ENCODE measurements at regions not wholly inside any gene's neighbourhood (a gene's known extent, or its start where the extent isn't known, plus 50 kb on each side); places are given as distances from the start of the nearest gene placed in this dataset.
A peak's percentile ranks its signal among the peaks of the same experiment; 100 is the strongest.

- no peak for TF ChIP-seq NFIC (IDR thresholded peaks at IDR 0.05)
- TF ChIP-seq TEAD4 (IDR thresholded peaks at IDR 0.05): no peak
- no peak for TF ChIP-seq TAF1 (IDR thresholded peaks at IDR 0.05; ENCODE audit: low read depth)
- no peak for TF ChIP-seq ZBTB7A (IDR thresholded peaks at IDR 0.05; ENCODE audit: low read depth)
- no peak for TF ChIP-seq CEBPB (IDR thresholded peaks at IDR 0.05)
These were observed 282.8 kb downstream of the PHF14 start for GRCh38 chr7:11256501-11256900.

- TF ChIP-seq FOXM1 (IDR thresholded peaks at IDR 0.05; ENCODE audit: borderline replicate concordance, low read depth) (no peak), EP300 (IDR thresholded peaks at IDR 0.05; ENCODE audit: borderline replicate concordance) (no peak), YY1 (IDR thresholded peaks at IDR 0.05; ENCODE audit: low read depth) (no peak), TAF1 (IDR thresholded peaks at IDR 0.05; ENCODE audit: low read depth) (no peak), TCF12 (IDR thresholded peaks at IDR 0.05; ENCODE audit: low read depth) (peak; percentile 30; the same call in 1 of the 2 replicates), NFIC (IDR thresholded peaks at IDR 0.05) (peak; percentile 96), CREB1 (IDR thresholded peaks at IDR 0.05; ENCODE audit: low read depth) (no peak)
These were observed 287.8 kb downstream of the PHF14 start for GRCh38 chr7:11261470-11261869.

DNA sequence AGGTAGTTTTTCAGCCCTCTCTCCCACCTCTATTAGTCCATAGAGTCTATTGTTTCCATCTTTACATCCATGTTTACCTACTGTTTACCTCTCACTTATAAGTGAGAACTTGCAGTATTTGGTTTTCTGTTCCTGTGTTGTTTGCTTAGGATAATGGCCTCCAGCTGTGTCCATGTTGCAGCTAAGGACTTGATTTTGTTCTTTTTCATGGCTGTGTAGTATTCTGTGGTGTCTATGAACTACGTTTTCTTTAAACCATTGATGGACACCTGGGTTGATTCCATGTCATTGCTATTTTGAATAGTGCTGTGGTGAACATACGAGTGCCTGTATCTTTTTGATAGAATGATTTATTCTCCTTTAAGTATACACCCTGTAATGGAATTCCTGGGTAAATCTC, 292.4 kb downstream of the PHF14 start:
- TF ChIP-seq EGR1 (IDR thresholded peaks at IDR 0.05): no peak
- TF ChIP-seq TAF1 (IDR thresholded peaks at IDR 0.05; ENCODE audit: low read depth): no peak
- TF ChIP-seq RAD21 (IDR thresholded peaks at IDR 0.05; ENCODE audit: low read depth): no peak
- no peak for TF ChIP-seq NFIC (IDR thresholded peaks at IDR 0.05)
- no peak for TF ChIP-seq MAX (IDR thresholded peaks at IDR 0.05)
- TF ChIP-seq ZBTB7A (IDR thresholded peaks at IDR 0.05; ENCODE audit: low read depth): no peak
- TF ChIP-seq, protein P1, sequence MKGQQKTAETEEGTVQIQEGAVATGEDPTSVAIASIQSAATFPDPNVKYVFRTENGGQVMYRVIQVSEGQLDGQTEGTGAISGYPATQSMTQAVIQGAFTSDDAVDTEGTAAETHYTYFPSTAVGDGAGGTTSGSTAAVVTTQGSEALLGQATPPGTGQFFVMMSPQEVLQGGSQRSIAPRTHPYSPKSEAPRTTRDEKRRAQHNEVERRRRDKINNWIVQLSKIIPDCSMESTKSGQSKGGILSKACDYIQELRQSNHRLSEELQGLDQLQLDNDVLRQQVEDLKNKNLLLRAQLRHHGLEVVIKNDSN (IDR thresholded peaks at IDR 0.05): no peak

- no peak for TF ChIP-seq TEAD4 (IDR thresholded peaks at IDR 0.05)
- TF ChIP-seq NFIC (IDR thresholded peaks at IDR 0.05): no peak
- no peak for TF ChIP-seq CREB1 (IDR thresholded peaks at IDR 0.05; ENCODE audit: low read depth)
- TF ChIP-seq TAF1 (IDR thresholded peaks at IDR 0.05; ENCODE audit: low read depth): no peak
- no peak for TF ChIP-seq CEBPB (IDR thresholded peaks at IDR 0.05)
- no peak for TF ChIP-seq EGR1 (IDR thresholded peaks at IDR 0.05)
- TF ChIP-seq ZBTB7A (IDR thresholded peaks at IDR 0.05; ENCODE audit: low read depth): no peak
- no peak for TF ChIP-seq FOXM1 (IDR thresholded peaks at IDR 0.05; ENCODE audit: borderline replicate concordance, low read depth)
- no peak for TF ChIP-seq RAD21 (IDR thresholded peaks at IDR 0.05; ENCODE audit: low read depth)
- no peak for TF ChIP-seq YY1 (IDR thresholded peaks at IDR 0.05; ENCODE audit: low read depth)
- TF ChIP-seq TCF12 (IDR thresholded peaks at IDR 0.05; ENCODE audit: low read depth): no peak
- TF ChIP-seq EP300 (IDR thresholded peaks at IDR 0.05; ENCODE audit: borderline replicate concordance): no peak
- TF ChIP-seq, protein P1 (IDR thresholded peaks at IDR 0.05): no peak
These were observed 298.7 kb downstream of the PHF14 start for GRCh38 chr7:11272352-11272751.

GRCh38 chr7:11274074-11274473, 300.4 kb downstream of the PHF14 start:
- TF ChIP-seq TCF12 (IDR thresholded peaks at IDR 0.05; ENCODE audit: low read depth) (no peak), EGR1 (IDR thresholded peaks at IDR 0.05) (no peak), NFIC (IDR thresholded peaks at IDR 0.05) (no peak), YY1 (IDR thresholded peaks at IDR 0.05; ENCODE audit: low read depth) (no peak), ZBTB7A (IDR thresholded peaks at IDR 0.05; ENCODE audit: low read depth) (no peak), MAX (IDR thresholded peaks at IDR 0.05) (no peak), CREB1 (IDR thresholded peaks at IDR 0.05; ENCODE audit: low read depth) (no peak), CEBPB (IDR thresholded peaks at IDR 0.05) (no peak), TEAD4 (IDR thresholded peaks at IDR 0.05) (no peak), EP300 (IDR thresholded peaks at IDR 0.05; ENCODE audit: borderline replicate concordance) (no peak), TAF1 (IDR thresholded peaks at IDR 0.05; ENCODE audit: low read depth) (no peak), RAD21 (IDR thresholded peaks at IDR 0.05; ENCODE audit: low read depth) (no peak), FOXM1 (IDR thresholded peaks at IDR 0.05; ENCODE audit: borderline replicate concordance, low read depth) (no peak)
- TF ChIP-seq, protein P1 (IDR thresholded peaks at IDR 0.05): no peak
- TF ChIP-seq, protein P2, sequence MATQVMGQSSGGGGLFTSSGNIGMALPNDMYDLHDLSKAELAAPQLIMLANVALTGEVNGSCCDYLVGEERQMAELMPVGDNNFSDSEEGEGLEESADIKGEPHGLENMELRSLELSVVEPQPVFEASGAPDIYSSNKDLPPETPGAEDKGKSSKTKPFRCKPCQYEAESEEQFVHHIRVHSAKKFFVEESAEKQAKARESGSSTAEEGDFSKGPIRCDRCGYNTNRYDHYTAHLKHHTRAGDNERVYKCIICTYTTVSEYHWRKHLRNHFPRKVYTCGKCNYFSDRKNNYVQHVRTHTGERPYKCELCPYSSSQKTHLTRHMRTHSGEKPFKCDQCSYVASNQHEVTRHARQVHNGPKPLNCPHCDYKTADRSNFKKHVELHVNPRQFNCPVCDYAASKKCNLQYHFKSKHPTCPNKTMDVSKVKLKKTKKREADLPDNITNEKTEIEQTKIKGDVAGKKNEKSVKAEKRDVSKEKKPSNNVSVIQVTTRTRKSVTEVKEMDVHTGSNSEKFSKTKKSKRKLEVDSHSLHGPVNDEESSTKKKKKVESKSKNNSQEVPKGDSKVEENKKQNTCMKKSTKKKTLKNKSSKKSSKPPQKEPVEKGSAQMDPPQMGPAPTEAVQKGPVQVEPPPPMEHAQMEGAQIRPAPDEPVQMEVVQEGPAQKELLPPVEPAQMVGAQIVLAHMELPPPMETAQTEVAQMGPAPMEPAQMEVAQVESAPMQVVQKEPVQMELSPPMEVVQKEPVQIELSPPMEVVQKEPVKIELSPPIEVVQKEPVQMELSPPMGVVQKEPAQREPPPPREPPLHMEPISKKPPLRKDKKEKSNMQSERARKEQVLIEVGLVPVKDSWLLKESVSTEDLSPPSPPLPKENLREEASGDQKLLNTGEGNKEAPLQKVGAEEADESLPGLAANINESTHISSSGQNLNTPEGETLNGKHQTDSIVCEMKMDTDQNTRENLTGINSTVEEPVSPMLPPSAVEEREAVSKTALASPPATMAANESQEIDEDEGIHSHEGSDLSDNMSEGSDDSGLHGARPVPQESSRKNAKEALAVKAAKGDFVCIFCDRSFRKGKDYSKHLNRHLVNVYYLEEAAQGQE (IDR thresholded peaks at IDR 0.05; ENCODE audit: low read depth): no peak

DNA sequence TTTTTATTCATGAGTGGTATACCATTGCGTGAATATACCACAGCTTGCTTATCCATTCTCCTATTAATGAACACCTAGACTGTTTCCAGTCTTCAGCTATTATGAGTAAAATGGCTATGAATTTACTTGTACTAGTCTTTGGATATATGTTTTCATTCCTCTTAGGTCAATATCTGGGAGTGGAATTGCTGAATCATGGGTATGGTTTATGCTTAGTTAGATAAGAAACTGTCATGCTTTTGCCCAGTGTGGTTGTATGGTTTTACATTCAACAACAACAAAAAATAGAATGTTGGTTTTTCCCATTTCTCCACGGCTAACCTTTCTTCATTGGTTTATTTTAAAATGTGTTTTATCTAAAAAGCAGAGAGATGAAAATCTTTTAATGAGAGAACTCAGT, 308.3 kb downstream of the PHF14 start:
- TF ChIP-seq, protein P1 (IDR thresholded peaks at IDR 0.05): no peak
- no peak for TF ChIP-seq CEBPB (IDR thresholded peaks at IDR 0.05)
- TF ChIP-seq EP300 (IDR thresholded peaks at IDR 0.05; ENCODE audit: borderline replicate concordance): no peak
- TF ChIP-seq RAD21 (IDR thresholded peaks at IDR 0.05; ENCODE audit: low read depth): no peak
- no peak for TF ChIP-seq MAX (IDR thresholded peaks at IDR 0.05)
- TF ChIP-seq YY1 (IDR thresholded peaks at IDR 0.05; ENCODE audit: low read depth): no peak

- TF ChIP-seq MAX (IDR thresholded peaks at IDR 0.05): no peak
- TF ChIP-seq, protein P1 (IDR thresholded peaks at IDR 0.05): no peak
- no peak for TF ChIP-seq EGR1 (IDR thresholded peaks at IDR 0.05)
- TF ChIP-seq, protein P2 (IDR thresholded peaks at IDR 0.05; ENCODE audit: low read depth): no peak
- no peak for TF ChIP-seq EP300 (IDR thresholded peaks at IDR 0.05; ENCODE audit: borderline replicate concordance)
- no peak for TF ChIP-seq CREB1 (IDR thresholded peaks at IDR 0.05; ENCODE audit: low read depth)
- TF ChIP-seq NFIC (IDR thresholded peaks at IDR 0.05): no peak
- TF ChIP-seq RAD21 (IDR thresholded peaks at IDR 0.05; ENCODE audit: low read depth): no peak
These were observed 317.2 kb downstream of the PHF14 start for GRCh38 chr7:11290863-11291262.

Measured in Ishikawa (cell line).